ENCODE measurements at regions not wholly inside any gene's neighbourhood (a gene's known extent, or its start where the extent isn't known, plus 50 kb on each side); places are given as distances from the start of the nearest gene placed in this dataset.

GRCh38 chr13:33891196-33891742, 73.3 kb downstream of the RFC3 start:
- DNase-seq (ENCODE audit: low spot score): no peak

DNA sequence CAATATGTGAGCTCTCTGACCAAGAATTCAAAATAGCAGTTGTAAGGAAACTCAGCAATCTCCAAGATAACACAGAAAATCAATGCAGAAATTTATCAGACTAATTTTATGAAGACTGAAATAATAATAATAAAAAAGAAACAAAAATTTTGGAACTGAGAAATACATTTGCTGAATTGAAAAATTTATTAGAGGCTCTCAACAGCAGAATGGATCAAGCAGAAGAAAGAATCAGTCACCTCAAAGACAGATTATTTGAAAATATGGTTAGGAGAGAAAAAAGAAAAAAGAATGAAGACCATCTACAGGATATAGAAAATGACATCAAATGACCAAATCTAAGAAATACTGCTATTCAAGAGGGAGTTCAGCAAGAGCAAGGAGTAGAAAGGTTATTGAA, 75.6 kb downstream of the RFC3 start:
- no peak for DNase-seq (ENCODE audit: low spot score)

DNA sequence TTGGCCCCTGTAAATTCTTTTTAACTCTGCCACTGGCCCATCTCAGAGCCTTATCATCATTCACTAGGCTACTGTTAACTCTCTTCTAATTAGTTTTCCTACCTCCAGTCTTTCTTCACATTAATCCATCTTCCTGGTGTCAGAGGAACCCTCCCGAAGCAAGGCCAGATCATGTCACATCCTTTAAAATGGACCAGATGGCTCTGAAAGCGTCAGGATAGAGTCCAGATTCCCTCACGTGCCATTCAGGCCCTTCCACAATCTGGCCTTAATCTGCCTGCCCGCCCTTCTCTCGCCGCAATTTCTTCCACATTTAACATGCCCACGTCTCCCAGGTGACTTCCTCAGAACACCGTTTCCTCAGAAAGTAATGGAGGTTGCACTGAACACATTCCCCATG, 86.5 kb downstream of the RFC3 start:
- no peak for DNase-seq (ENCODE audit: low spot score)

DNA sequence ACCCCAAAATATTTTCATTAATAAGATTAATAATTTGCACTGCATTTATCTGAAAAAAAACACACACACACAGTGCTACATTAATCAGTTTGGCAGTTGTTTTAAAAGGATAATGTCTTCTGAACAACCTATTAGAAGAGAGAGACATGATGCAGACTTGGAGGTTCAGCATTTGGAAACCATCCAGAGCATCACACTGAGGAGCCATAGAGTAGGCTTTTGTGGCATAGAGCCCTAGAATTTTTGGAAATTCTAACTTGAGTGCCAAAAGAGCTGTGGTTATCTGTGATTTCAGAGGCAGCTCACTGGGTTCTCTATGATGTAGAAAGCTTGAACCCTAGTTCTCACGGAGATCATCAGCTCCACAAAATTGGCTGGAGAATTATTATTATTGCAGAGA, 90.2 kb downstream of the RFC3 start:
- DNase-seq (ENCODE audit: low spot score): no peak

DNA sequence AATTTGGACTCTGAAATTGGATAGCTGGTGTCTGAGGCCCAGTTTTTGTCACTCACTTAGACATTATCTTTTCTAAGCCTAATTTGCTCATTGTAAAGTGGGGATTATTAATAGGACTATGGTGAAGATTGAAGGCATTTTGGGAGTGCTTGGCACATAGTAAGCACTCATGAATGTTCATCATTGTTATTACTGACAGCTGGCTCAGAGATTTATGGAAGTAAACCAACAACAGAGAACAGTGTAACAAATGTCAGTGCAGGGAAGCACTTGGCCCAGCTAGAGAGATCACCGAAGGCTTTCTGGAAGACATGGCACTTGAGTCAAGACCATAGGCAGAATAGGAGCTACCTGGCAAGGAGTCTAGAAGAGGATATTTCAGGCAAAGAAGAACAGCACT, 92.3 kb downstream of the RFC3 start:
- DNase-seq (ENCODE audit: low spot score): no peak

DNA sequence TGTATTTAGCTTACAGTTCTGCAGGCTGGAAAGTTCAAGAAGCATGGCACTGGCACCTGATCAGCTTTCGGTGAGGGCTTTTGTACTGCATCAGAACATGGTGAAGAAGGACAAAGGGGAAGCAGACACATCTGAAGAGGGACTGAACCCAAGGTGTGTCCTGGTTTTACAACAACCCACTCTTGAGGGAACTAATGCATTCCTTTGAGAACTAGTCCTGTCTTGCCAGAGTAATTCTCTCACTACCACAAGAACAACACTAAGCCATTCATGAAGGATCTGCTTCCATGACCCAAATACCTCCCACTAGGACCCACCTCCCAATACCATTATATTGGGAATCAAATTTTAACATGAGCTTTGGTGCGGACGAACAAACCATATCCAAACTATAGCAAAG, 93.6 kb downstream of the RFC3 start:
- no peak for DNase-seq (ENCODE audit: low spot score)

DNA sequence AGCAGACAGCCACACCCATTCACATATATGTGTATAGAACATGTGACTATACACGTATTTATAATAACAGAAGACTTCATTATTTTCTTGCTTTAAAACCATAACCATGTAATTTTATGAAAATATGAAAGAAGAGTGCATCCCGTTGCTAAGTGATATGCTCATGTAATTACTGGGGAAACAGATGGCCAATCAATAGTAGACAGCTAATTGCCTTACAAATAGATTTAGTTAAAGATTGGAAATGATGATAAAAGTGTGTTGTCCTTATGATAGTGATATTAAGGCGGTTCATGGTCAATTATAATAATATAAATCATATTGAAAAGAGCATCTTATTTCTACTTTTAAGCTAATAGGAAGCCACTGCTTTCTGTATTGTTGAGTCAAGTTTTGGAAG, 95.9 kb downstream of the RFC3 start:
- DNase-seq (ENCODE audit: low spot score): no peak

DNA sequence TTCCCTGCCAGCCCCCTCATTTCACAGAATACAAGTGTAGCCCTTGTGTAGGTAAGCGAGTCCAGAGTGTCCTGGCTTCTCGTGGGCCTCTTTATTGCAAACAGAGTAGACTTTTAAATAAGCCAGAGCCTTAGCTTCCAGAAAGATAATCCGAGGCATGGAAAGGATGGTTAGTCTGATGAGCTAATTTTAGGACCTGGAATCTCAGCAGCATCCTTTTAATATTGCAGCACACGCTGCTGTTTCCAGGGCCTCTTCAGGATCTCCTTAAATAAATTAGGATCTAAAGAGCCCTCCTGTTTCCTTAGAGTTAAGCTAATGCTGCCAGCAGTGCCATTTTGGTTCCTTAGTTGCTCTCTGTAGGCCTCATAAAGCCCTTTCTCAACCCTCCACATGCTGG, 99.2 kb downstream of the RFC3 start:
- DNase-seq (ENCODE audit: low spot score): no peak

DNA sequence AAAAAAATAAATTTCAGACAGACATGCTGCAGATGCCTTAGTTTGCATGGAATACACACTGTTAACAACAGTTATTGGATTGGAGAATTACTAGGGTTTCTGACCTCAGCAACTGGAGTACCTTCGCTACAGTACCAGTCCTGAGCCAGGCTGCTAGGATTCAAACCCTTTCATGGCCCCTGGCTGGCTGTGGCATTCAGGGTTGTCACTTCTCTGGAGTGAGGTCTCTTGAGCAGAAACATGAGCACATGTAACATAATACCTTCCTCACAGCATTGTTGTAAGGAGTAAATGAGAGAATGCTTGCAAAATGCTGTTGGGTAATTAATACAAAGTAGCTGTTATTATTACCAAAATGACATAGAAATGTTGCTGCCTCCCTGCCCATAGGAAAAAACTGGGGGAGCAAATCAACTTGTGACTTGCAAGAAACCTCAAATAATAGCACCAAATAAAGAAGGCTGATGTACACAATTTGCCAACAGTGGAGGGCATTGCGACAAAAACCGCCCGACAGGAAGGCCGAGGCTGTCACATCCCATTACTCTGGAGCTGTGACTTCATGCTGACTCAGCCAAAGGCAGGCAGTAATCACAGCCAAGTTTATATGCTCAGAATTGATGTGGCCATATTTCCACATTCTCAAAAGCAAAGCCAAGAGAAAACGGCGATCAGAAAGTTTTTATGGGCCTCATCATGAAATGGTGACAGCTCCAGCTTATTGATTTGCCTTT, 100.4 kb downstream of the RFC3 start:
- DNase-seq (ENCODE audit: low spot score): no peak

GRCh38 chr13:33919120-33919519, 101.2 kb downstream of the RFC3 start:
- DNase-seq (ENCODE audit: low spot score): no peak

GRCh38 chr13:33925563-33925962, 107.6 kb downstream of the RFC3 start:
- no peak for DNase-seq (ENCODE audit: low spot score)

DNA sequence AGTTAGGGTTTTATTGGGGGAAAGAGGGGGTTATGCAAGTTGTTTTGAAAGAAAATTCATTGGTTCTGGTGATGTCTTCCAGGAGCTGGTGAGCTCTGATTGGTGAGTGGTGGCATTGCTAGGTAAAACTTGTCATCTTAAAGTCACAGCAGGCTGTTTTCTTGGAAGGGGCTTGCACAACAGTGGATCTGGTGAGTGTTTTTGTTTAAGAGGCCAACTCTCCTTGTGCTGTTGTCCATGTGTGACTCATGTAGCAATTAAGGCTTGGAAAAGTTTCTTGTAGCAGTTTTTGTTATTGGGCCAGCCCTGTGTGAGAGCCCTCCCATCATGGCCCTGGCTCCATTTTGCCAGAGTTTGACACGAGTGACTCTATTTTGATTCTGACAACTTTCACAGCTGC, 109.4 kb downstream of the RFC3 start:
- no peak for DNase-seq (ENCODE audit: low spot score)

- DNase-seq (ENCODE audit: low spot score): no peak
Measured at GRCh38 chr13:33931397-33932311, 113.7 kb downstream of the RFC3 start.

DNA sequence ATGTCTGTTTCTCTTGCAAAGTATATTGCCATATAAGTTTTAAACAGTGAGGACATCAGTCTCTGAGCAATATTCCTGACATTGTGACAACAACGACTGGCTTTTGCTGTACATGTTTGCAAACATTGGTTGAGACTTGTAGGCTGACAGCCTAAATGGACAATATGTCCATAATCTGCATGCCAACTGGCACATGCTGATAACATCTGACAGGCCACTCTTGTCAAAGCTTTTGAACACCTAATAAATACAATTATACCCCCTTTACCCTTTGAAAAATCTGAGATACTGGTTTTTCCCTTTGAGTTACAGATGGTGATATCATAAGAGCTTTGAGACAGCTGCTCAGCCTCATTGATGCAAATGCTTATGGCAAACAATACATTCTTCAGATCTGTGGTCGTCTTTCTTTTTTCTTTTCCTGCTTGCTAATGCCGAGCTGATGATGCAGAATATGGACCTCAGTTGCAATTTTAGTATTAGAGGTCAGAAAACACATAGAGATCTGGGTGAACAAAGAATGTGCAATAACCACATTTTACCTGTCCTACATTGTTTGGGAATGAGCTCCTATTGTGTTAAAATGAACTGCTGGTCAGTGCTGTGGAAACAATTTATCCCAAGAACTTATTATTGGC, 114.9 kb downstream of the RFC3 start:
- no peak for DNase-seq (ENCODE audit: low spot score)

DNA sequence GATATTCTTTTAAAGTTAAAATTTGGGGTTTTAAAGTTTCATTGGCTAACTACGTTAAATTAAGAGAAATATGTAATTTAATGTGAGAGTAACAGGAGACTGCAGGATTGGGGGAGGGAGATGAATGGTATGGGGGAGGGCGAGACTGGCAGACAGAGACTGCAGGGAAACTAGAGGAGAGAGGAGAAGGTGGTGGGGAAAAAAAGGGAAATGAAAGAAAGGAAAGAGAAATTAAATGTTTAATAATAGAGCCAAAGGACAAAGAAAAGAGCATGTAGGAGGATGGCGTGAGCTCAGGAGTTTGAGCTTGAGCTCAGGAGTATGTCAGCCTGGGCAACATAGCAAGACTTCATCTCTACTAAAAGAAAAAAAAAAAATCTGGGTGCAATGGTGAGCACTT, 115.9 kb downstream of the RFC3 start:
- DNase-seq (ENCODE audit: low spot score): no peak

- no peak for DNase-seq (ENCODE audit: low spot score)
Measured at GRCh38 chr13:33934343-33934742, 116.4 kb downstream of the RFC3 start.

DNA sequence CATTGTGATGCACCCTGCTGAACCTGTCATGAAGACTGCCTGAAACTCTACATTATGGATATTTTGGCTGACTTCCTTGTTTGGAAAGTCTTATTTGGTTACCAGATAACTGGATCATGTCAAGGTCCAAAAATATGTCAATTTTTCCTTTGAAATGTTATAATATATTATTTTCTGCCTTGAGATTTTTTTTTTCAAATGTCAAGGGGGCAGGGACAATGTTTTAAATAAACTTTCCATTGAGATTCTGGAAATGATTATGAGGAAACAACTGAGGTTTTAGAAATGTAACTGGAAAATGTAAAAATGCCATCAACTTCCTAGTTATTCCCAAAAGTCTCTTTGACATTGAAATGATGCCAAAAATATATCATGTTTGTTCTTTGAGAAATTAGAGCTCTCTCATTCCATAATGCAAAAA, 117.0 kb downstream of the RFC3 start:
- DNase-seq (ENCODE audit: low spot score): no peak

DNA sequence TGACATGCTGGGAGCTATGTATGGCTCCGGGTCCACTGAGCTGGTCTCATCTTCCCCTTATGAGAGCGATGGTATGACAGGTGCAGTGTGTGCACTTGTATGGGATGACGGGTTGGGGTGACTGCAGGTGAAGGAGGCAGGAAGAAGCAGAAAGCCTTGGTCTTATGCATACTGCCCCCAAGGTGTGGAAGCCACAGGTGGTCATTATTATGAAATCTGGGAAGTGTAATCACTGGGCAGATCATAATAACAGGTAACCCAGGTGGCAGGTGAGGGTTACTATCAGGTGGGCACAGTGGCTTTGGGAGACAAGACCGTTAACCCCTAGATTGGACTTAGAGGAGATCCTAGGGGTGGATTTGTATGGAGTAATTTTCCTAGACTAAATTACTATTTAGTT, 118.0 kb downstream of the RFC3 start:
- no peak for DNase-seq (ENCODE audit: low spot score)

DNA sequence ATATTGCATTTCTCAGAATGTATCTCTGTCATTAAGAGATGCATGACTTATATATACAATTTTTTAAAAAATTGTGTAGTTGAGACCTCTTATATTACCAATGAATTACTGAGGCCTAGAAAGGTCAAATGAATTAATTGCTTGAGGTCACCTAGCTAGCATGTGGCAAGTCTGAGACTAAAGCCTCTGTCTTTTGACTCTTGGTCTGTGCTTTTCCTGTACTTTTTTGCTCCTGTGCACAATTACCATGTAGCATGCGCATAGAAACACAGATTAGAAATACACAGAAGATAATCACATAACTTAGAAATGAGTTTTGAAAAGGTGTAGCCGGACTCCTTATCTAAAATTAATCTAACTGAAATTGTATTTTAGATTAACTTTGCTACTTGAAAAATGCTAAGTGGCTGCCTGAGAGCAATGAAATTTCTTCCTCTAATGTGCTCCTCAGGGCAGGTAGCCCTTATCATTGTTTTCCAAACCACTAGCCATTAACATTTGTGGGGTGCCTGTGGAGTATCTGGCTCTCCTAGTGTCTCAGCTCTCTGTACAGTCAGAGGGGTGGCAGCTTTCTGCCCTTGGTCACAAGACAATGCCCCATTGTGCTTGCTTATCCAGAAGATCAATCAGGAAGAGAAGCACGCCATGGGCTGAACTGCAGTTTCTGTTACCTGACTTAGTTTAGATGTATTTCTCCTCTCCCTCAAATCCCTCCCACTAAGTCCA, 119.6 kb downstream of the RFC3 start:
- DNase-seq (ENCODE audit: low spot score): no peak

GRCh38 chr13:33940256-33940655, 122.3 kb downstream of the RFC3 start:
- no peak for DNase-seq (ENCODE audit: low spot score)

GRCh38 chr13:33940898-33941297, 122.9 kb downstream of the RFC3 start:
- no peak for DNase-seq (ENCODE audit: low spot score)

- no peak for DNase-seq (ENCODE audit: low spot score)
Measured at GRCh38 chr13:33945477-33945876, 127.5 kb downstream of the RFC3 start.
